SW 1271 (cell line): ENCODE measurements at regions not wholly inside any gene's neighbourhood (a gene's known extent, or its start where the extent isn't known, plus 50 kb on each side); places are given as distances from the start of the nearest gene placed in this dataset.

ENCODE experiments used
- DNase-seq, 2 experiments: peaks; one replicate each; lab custom pipeline; 2025; lab: John Stamatoyannopoulos, UW

DNA sequence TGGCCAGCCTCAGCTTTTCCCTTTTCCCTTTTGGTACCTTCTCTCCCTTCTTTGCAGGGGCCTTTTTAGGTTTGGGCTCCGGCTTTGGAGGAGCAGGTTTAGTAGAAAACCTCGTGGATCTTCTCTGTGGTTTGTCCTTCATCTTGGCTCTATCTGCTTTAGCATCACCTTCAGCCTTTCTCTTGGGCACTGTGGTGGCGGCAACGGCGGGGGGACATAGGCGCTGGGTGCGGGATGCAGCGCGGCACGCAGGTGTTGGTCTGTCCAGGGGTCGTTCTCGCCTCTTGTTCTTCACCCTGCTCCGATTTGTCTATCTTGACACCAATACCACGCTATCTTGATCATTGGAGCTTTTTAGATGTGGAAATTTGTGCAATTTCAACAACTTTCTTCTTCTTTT is 64.5 kb upstream of the SMAD3 start:
- no peak for DNase-seq

DNA sequence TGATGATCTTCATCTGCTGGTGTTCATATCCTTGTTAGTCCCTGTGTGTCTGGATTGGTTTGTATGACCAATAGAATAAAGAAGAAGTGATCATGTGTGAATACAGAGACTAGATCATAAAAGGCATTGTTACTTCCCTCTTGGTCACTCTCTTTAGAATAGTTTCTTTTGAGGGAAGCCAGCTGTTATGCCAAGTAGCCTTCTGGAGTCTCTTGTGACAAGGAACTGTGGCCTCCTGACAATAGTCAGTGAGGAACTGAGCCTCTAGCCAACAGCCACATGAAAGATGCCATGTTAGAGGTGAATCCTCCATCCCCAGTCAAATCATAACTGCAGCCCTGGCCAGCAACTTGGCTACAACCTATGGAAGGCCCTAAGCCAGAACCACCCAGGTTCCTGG is 63.0 kb upstream of the SMAD3 start:
- no peak for DNase-seq

DNA sequence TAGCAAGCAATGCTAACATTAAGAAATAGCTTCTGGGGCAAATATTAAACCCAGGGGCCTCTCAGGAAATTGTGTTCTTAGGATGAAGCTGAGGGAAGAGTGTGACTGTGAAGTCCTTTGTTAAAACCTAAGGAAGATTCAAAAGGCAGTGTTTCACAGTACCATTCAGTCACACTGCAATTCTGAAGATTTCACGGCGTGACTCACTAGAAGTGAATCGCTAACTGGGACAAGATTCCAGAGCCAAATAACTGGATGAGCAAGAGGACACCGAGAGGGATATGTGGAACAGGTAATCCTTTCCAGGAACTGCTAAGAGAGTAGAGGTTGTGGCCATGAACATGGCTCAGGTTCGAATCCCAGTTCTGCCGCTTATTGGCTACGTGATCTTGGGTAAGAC is 61.8 kb upstream of the SMAD3 start:
- DNase-seq: no peak

DNA sequence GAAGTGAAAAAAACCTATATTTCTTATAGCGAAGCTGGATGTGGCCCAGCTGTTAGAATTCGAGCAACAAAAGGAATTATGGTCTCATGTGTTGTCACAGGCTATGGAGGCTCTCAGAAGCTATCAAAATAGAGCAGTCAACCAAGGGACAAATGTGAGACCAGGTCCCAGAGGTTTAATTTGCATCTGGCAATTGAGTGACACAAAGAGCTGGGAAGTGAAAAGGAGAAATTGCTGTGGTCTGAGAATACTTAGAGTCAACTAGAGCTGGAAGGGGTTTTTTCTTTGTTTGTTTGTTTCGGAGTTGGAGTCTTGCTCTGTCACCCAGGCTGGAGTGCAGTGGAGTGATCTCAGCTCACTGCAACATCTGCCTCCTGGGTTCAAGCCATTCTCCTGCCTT is 61.3 kb upstream of the SMAD3 start:
- no peak for DNase-seq

DNA sequence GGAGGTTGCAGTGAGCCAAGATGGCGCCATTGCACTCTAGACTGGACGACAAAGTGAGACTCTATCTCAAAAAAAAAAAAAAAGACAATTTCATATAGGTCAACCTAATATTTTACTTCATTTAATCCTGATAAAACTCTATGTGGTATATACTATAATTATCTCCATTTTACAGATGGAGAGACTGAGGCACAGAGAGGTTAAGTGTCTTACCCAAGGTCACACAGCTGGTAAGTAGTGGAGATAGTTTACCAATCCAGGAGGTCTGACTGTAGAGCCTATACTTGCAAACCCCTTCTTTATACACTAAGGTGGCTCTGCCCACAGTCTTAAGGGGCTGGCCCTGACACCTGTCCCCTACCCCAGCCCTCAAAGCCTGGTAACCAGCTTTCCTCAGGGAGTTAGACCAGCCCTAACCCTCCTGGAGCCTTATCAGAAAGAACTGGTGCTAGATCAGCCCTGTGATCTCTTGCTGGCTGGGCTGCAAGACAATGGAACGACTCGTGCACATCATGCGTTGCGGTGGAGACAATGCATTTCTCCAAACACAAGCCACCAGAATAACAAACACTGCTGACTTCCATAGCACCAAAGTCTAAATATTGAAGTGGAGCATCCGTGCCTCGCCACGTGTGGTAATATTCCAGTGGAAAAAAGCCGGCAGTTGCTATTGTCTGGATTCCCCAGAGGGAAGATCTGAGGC is 60.0 kb upstream of the SMAD3 start:
- DNase-seq: no peak

DNA sequence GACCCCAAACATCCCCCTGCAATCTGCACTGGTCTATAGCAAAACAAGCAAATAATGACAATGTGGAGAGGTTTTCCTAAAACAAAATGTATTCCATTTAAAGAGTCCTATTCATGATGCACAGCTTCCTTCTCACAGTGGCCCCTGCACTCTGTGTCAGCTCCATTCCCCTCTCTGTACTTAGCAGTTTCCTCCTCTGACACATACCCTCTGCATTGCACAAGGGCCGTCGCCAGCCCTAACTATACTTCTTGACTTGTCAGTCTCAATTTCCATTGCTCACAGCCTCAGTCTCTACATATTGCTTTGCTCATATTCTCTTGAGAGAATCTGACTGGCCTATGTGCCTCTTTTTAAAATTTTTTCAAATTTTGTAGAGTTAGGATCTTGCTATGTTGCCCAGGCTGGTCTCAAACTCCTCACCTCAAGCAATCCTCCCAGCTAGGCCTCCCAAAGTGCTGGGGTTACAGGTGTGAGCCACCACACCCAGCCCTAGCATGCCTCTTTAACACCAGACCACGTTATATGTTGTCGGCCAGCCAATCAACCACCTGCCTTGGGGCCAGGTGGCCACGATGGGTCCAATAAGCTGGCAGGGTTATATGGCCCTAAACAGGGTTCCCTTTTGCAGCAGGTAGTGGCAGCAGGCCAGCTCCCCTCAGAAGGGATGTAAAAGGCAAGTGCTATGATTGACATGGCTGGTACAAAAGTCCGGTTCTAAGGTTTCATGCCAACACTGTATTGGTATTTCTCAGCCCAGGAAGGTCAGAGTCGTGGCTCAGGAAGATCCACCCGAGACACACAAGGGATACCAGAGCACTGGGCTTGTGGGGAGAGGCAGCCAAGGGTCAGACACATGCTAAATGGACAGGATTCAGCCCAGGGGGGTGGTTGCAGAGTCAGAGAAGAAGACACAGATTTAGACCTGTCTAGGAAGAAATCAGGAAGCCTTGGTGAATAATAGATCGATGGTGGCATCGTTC is 59.0 kb upstream of the SMAD3 start:
- DNase-seq: no peak

DNA sequence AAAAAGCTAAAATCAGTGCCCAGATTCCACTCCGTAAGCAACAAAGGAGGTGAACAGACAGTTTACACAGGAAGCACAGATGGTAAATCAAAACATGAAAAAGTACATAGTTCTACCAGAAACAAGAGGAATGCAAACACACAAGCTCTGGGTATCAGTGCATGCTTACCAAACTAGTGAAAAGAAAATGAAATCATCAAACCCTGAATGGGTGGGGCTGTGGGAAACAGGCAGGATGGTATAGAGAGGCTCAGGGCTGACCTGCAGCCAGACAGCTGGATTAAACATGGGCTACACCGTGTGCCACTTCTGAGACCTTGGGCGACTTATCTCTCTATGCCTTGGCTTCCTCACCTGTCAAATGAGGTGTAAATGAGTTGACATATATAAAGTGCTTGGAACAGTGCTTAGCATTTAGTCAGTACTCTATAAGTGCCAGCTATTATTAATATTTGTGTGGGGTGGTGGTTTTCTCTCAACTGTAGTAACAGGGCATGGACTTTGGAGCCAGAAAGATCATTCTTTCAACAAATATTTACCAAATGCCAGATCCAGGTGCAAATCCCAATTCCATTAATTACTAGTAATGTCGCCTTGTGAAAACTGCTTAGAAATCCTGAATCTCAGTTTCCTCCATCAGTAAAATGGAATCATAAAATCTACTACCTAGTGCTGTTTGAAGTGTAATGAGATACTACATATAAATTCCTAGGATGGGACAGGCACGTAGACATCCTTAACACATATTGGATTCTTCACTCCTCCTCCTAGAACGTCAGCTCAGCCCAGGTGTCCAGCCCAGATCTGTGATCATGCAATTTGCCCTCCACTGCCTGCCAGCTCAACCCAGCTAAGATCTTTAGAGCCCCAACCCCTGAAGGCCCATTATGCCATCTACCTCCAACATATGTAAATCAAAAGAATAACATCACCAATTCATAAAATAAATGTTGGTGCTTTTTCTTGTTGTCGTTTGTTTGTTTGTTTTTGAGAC is 55.5 kb upstream of the SMAD3 start:
- no peak for DNase-seq

DNA sequence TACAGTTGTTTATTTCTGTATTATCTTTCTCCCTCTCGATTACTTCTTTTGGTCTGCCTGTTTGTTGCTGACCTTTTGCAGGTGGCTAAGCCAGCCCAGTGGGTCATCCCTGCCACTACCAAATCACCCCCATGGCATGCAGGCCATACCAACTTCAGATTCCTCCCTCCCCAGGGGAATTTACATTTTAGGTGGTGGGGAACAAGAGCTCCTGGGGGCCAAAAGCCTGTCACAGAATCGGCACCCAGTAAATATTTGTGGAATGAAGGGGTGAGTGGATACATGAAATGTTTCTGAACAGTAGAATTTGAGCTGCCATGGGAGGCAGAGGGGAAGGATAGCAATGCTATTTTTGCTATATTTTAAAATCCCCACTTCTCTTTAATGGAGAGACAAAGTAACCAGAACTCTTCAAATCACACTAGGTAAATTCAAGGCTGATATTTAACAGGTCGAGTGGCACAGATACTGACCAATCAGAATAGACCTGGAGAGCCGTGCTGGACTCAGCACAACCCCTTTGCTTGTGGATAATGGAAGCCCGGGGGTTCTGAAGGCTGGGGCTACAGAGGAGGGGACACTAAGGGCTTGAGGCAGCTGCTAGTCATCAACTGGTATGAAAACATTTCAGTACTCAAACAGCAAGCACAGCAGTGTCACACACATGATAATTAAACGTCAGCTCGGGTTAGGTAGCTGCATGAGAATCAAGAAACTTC is 54.3 kb upstream of the SMAD3 start:
- DNase-seq: no peak

DNA sequence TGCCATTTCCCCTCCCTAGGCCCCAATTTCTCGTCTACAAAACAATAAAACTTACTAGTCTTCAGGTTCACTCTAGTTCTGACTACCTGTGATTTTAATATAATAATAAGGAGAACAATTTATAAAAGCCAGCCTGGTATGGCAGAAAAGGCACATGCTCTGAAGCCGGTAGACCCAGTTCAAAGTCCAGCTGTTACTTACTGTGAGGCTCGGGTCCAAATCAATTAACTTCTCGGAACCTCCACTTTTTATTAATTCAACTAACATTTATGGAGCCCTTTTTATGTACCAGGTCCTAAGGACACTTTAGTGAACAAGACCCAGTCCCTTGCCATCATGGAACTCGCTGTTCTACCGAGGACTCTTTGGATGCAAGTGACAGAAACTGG is 53.8 kb upstream of the SMAD3 start:
- DNase-seq: no peak

DNA sequence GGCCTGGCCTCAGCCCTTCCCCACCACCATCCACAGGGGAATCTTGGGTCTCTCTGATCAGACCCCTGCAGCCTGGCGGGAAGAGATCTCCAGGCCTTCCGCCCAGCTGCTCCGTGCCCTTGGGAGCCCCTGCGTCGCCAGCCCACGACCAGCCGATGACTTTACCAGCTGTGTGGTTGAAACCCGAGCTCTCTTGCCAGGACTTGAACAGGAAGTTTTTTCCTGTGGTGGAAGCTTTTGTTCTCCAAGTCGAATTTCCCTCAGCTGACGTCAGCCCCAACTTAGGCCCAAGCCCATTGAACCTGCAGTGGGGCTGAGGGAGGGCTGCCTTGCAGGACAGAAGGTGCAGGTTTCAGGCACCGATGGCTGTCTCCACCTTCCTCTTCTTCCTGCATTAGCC is 51.7 kb upstream of the SMAD3 start:
- no peak for DNase-seq
